ENCODE measurements at regions not wholly inside any gene's neighbourhood (a gene's known extent, or its start where the extent isn't known, plus 50 kb on each side); places are given as distances from the start of the nearest gene placed in this dataset.

DNA sequence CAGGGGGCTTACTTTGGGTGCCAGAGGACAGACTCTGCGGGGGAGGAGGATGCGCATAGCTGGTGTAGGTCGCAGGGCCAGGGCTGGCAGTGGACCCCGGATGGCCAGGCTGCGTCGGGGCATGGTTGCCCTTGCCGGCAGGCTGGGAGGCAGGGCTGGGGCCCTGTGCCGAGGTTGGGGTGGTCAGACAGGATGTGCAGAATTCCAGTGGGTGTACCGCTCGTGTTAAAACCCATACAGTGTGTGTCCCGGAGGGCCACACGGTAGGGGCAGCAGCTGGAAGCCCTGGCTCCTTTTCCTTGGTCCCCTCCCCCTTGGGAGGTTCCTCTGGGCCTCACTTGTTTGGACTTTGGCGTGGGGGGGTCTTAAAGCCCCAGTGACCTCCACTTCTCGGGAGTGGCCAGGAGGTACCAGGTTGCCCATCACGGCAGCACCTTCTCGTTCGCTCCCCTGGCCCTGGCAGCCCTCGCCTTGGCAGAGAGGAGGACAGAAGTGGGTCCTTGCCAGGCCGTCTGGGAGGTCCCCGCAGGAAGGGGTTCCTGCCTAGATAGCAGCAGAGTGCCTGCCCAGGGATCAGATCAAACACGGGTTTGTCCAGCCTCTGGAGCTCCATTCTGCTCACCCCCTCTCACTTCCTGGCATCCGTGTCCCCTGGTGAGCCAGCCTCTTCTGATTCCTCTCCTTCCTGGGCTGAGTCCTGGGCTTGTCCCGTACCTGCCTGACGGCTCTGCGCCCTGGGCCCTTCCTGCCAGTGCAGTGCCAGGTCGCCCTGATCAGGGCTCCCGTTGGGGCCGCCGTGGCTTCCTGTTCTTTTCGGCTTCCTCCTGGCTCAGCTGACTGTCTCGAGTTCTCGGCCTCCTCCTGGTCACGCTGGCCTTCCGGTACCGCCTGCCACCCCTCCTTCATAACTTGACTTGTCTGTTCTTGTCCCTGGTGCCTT, 56.7 kb upstream of the HGFAC start:
- peak overlapping the region in 3 of 4 donors; percentile 59 to 72 (median 70) for H3K27ac ChIP-seq
- TF ChIP-seq EP300 (IDR thresholded peaks at IDR 0.05): no peak
- peak; percentile 22 to 38 for TF ChIP-seq POLR2A (IDR thresholded peaks at IDR 0.05)
- peak overlapping the region in 1 of 2 donors; percentile 31 for H3K4me3 ChIP-seq
- peaks cover 0 to 6% of the 10 kb centered on the region in 2 donors for H3K36me3 ChIP-seq
- peak; percentile 6 for ATAC-seq
- peaks cover 0 to 7% (median 0%) of the 10 kb centered on the region in 3 donors for H3K9me3 ChIP-seq
- peaks cover 0 to 52% (median 18%) of the 10 kb centered on the region in 3 donors for H3K4me1 ChIP-seq
- 68 to 80% methylated on average over 3 to 17 of the region's 35 CpGs for WGBS, 2 donors (ENCODE audit: low coverage in 1 of 2)
- H3K27me3 ChIP-seq: no peaks in the 10 kb centered on the region

DNA sequence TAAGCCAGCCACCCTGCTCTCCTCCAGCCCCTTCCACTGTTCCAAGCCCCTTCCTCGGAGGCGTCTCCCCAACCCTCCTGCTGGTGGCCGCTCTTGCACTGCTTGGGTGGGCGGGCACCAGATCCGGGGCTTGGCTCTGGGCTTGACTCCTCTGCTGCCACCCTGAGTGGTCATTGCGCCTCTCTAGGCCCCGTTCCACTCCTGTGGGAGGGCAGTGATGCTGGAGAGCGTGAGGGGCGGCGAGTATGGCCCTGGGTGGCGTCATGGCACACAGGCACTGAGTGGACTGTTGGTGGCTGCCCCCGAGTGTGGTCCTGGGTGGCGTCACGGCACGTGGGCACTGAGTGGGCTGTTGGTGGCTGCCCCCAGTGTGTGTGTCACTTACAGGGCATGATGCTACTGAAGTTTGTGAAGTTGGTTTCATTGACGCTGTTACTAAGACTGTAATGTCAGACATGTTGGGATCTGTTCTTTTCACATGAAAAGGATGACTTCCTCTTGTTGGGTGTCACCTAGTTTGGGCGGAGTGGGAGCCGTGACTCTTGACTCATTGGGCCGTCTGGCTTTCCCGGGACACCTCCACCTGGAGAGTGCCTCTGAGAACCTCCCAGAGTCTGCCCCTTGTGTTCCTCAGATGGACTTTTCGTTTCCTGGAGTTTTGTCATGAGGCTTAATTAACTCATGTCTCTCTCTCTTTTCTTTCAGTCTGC, 55.9 kb upstream of the HGFAC start:
- Histone ChIP-seq H3K4me1 (peaks cover 0 to 52% (median 18%) of the 10 kb centered on the region in 3 donors), H3K9me3 (no peaks in the 10 kb centered on the region), H3K27ac (peak overlapping the region in 3 of 4 donors; percentile 43 to 70 (median 59)), H3K27me3 (no peaks in the 10 kb centered on the region), H3K36me3 (peaks cover 0 to 9% of the 10 kb centered on the region in 2 donors), H3K4me3 (peak overlapping the region in 1 of 2 donors; percentile 31)
- 80 to 97% methylated on average over 3 to 5 of the region's 21 CpGs for WGBS, 2 donors (ENCODE audit: low coverage in 1 of 2)
- ATAC-seq: no peak
- TF ChIP-seq POLR2A (IDR thresholded peaks at IDR 0.05): no peak
- TF ChIP-seq, protein P1, sequence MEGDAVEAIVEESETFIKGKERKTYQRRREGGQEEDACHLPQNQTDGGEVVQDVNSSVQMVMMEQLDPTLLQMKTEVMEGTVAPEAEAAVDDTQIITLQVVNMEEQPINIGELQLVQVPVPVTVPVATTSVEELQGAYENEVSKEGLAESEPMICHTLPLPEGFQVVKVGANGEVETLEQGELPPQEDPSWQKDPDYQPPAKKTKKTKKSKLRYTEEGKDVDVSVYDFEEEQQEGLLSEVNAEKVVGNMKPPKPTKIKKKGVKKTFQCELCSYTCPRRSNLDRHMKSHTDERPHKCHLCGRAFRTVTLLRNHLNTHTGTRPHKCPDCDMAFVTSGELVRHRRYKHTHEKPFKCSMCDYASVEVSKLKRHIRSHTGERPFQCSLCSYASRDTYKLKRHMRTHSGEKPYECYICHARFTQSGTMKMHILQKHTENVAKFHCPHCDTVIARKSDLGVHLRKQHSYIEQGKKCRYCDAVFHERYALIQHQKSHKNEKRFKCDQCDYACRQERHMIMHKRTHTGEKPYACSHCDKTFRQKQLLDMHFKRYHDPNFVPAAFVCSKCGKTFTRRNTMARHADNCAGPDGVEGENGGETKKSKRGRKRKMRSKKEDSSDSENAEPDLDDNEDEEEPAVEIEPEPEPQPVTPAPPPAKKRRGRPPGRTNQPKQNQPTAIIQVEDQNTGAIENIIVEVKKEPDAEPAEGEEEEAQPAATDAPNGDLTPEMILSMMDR (IDR thresholded peaks at IDR 0.05): no peak
- TF ChIP-seq EP300 (IDR thresholded peaks at IDR 0.05): no peak
- TF ChIP-seq POLR2AphosphoS5 (IDR thresholded peaks at IDR 0.05): no peak

- WGBS, 2 donors (ENCODE audit: low coverage in 1 of 2): 50 to 55% methylated on average over 1 to 2 of the region's 9 CpGs
- H3K27ac ChIP-seq: no peak overlapping the region
- H3K27me3 ChIP-seq: no peaks in the 10 kb centered on the region
- no peak for ATAC-seq
- H3K9me3 ChIP-seq: no peaks in the 10 kb centered on the region
- peaks cover 0 to 52% (median 18%) of the 10 kb centered on the region in 3 donors for H3K4me1 ChIP-seq
- H3K36me3 ChIP-seq: peaks cover 0 to 9% of the 10 kb centered on the region in 2 donors
- TF ChIP-seq, protein P1 (IDR thresholded peaks at IDR 0.05): no peak
- TF ChIP-seq POLR2AphosphoS5 (IDR thresholded peaks at IDR 0.05) (no peak), EP300 (IDR thresholded peaks at IDR 0.05) (no peak), POLR2A (IDR thresholded peaks at IDR 0.05) (no peak)
- H3K4me3 ChIP-seq: no peak overlapping the region
Observed at GRCh38 chr4:3386526-3386925, 55.2 kb upstream of the HGFAC start.

DNA sequence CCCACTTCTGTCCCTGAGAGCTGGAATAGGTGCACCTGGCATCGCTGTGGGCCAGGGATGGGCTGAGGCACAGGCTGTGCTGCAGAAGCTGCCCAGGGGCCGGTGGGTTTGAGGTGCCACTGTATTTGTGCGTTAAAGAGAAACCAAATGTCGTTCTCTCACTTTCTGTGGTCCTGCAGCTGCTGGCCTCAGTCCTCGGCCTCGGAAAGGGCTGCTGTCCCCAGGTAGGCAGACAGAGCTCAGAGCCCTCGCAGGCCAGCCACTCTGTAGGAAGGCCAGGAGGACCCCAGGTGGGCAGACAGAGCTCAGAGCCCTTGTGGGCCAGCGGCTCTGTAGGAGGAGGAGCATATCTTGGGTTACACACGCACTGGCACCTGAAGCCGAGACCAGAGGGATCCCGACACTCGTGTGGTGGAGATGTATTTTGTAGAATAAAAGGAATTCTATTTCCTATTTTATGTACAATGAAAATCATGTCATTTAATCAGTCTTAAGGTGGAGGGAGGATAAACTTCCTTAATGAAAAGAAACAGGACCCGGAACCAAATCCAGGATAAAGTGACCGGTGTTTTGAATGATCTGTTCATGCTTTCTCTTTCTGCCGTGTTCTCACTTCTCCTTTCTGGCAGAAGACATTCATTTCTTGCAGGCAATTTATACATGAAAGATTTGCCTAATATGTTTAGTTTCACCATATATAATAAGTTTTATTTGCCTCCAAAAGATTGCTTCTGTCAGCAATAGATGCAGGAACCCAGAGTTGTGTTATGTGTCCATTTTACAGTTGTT, 54.4 kb upstream of the HGFAC start:
- WGBS, 2 donors (ENCODE audit: low coverage in 1 of 2): 33 to 35% methylated on average over 4 to 8 of the region's 15 CpGs
- no peaks in the 10 kb centered on the region for H3K9me3 ChIP-seq
- no peak for TF ChIP-seq EP300 (IDR thresholded peaks at IDR 0.05)
- TF ChIP-seq POLR2A (IDR thresholded peaks at IDR 0.05): no peak
- no peak for TF ChIP-seq POLR2AphosphoS5 (IDR thresholded peaks at IDR 0.05)
- TF ChIP-seq, protein P1 (IDR thresholded peaks at IDR 0.05): no peak
- peak overlapping the region in 1 of 2 donors; percentile 35 for H3K4me3 ChIP-seq
- ATAC-seq: no peak
- H3K36me3 ChIP-seq: peaks cover 0 to 6% of the 10 kb centered on the region in 2 donors
- peak overlapping the region in 3 of 4 donors; percentile 71 to 80 (median 77) for H3K27ac ChIP-seq
- peaks cover 0 to 52% (median 18%) of the 10 kb centered on the region in 3 donors for H3K4me1 ChIP-seq
- no peaks in the 10 kb centered on the region for H3K27me3 ChIP-seq
